Activated naive CD8-positive, alpha-beta T cell treated with anti-CD3 and anti-CD28 coated beads, Interleukin-2, amount 10 ng/mL, durations not matched to agents 7 days and 5 days (primary cell): ENCODE measurements at regions not wholly inside any gene's neighbourhood (a gene's known extent, or its start where the extent isn't known, plus 50 kb on each side); places are given as distances from the start of the nearest gene placed in this dataset.
"Not testable (repeated sequence)": the region's sequence is repeated elsewhere in the genome, so short reads cannot be mapped to it uniquely, and the experiment has no call there.

ENCODE experiments used
- ATAC-seq: fragments of 150-1000 bp; cut with Tn5 transposase; one replicate; pipeline ENCODE4 v1.10.0; 2021; ENCODE audit warnings: low read depth, moderate library complexity
- POLR2A ChIA-PET: fragments of 350-600 bp; sonication (Branson Sonifier 250); formaldehyde crosslinking; loops from one replicate; lab custom pipeline; 2021; ENCODE audit warnings: antibody characterized with exemption; lab: Charles Lee
- DNase-seq: peaks from one replicate; pipeline ENCODE4 v3.0.0; 2021
- H3K27ac Mint-ChIP-seq: one replicate; pipeline ENCODE4 v1.8.0; 2022; ENCODE audit warnings: mild to moderate bottlenecking, mixed read lengths
- H3K27me3 Mint-ChIP-seq: one replicate; pipeline ENCODE4 v1.8.0; 2022; ENCODE audit warnings: mild to moderate bottlenecking, moderate library complexity, mixed read lengths
- H3K36me3 Mint-ChIP-seq: one replicate; pipeline ENCODE4 v1.8.0; 2021; ENCODE audit warnings: mild to moderate bottlenecking, mixed read lengths
- H3K4me1 Mint-ChIP-seq: one replicate; pipeline ENCODE4 v1.8.0; 2021; ENCODE audit warnings: mixed read lengths
- H3K4me3 Mint-ChIP-seq: one replicate; pipeline ENCODE4 v1.8.0; 2022; ENCODE audit warnings: mild to moderate bottlenecking, moderate library complexity, mixed read lengths
- H3K9me3 Mint-ChIP-seq: one replicate; pipeline ENCODE4 v1.8.0; 2021; ENCODE audit warnings: mixed read lengths

DNA sequence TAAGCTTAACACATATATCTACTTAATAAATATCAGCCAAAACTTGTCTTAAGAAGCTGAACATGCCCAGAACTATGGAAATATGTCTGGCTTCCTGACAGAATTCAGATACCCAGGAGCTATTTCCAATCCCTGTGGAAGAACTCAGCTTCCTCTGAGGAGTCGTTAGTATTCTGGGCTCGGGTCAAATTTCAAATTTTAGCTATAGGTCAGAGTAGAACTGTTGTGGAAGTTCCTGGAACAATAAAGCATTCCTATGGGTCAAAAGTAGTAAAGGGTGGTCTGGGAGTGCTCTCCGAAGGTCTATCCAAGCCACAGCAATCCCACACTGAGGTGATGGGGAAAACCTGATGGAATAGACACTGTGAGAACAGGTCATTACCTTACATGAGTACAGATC is 342.7 kb upstream of the CHST9 start:
- Mint-ChIP-seq H3K36me3 (no peaks in the 10 kb centered on the region), H3K27ac (no peak overlapping the region), H3K4me1 (no peaks in the 10 kb centered on the region), H3K9me3 (peaks cover 1% of the 10 kb centered on the region), H3K27me3 (no peaks in the 10 kb centered on the region), H3K4me3 (no peak overlapping the region)
- DNase-seq = no peak
- no peak for ATAC-seq
- POLR2A ChIA-PET = no interaction called here

DNA sequence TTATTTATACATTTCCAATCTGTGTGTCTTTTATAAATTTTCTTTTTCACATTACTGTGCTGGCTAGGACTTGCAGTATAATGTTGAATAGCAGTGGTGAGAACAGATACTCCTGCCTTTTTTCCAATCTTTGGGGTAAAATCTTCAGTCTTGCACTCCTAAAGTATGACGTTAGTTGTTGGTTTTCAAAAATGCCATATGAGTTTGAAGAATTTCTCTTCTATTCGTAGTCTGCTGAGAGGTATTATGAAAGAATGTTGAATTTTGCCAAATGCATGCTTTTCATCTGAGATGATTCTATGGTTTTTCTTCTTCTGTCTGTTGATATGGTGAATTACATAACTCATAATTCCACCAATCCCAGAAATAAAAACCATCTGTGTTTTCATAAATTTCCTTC is 335.3 kb upstream of the CHST9 start:
- Mint-ChIP-seq H3K9me3 (no peaks in the 10 kb centered on the region), H3K4me3 (no peak overlapping the region), H3K4me1 (no peaks in the 10 kb centered on the region), H3K36me3 (no peaks in the 10 kb centered on the region), H3K27me3 (no peaks in the 10 kb centered on the region), H3K27ac (no peak overlapping the region)
- no peak for DNase-seq
- POLR2A ChIA-PET = no interaction called here
- ATAC-seq = no peak

DNA sequence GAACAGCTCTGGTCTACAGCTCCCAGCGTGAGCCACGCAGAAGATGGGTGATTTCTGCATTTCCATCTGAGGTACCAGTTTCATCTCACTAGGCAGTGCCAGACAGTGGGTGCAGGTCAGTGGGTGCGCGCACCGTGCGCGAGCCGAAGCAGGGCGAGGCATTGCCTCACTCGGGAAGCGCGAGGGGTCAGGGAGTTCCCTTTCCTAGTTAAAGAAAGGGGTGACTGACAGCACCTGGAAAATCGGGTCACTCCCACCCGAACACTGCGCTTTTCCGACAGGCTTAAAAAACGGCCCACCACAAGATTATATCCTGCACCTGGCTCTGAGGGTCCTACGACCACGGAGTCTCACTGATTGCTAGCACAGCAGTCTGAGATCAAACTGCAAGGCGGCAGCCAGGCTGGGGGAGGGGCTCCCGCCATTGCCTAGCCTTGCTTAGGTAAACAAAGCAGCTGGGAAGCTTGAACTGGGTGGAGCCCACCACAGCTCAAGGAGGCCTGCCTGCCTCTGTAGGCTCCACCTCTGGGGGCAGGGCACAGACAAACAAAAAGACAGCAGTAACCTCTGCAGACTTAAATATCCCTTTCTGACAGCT is 325.0 kb upstream of the CHST9 start:
- H3K4me3 Mint-ChIP-seq, DNase-seq, H3K4me1 Mint-ChIP-seq, H3K27me3 Mint-ChIP-seq, ATAC-seq, H3K36me3 Mint-ChIP-seq, H3K9me3 Mint-ChIP-seq, POLR2A ChIA-PET, H3K27ac Mint-ChIP-seq: not testable (repeated sequence)

DNA sequence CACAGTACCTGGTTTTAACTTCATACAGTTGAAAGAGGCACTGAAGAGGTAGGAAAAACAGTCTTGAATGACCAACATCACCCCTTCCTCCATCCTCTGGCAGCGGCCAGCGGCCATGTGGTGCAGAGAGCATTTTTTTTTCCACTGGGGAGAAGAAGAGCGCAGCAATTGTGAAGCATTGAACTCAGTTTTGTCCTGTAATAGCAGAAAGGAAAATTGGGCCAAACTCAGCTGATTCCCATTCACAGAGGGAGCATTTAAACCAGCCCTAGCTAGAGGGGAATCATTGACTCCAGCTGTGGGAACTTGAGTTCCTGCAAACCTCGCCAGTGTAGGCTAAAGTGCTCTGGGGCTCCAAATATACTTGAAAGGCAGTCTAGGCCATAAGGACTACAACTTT is 316.6 kb upstream of the CHST9 start:
- H3K27me3 Mint-ChIP-seq = no peaks in the 10 kb centered on the region
- no peak overlapping the region for H3K27ac Mint-ChIP-seq
- no peaks in the 10 kb centered on the region for H3K36me3 Mint-ChIP-seq
- POLR2A ChIA-PET = no interaction called here
- H3K4me1 Mint-ChIP-seq = no peaks in the 10 kb centered on the region
- DNase-seq (no peak), ATAC-seq (no peak)
- peaks cover 5% of the 10 kb centered on the region for H3K9me3 Mint-ChIP-seq
- no peak overlapping the region for H3K4me3 Mint-ChIP-seq

DNA sequence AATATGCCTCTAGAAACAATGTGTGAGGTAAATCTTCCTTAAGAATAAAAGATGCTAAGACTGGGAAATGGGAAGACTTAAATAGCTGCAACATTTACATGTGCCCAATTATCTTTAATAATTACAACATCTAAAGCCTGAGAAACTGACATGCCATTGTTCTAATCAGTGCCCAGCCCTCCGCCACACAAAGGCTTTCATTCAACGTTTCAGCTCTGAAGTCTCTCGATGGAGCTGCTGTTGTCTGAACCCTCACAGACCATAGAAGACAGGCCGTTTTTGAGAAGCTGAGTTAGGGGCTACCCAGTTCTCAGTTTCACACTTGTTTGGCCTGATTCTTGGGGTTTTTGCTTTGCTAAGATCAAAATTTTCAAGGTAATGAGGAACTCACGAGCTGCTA is 315.4 kb upstream of the CHST9 start:
- POLR2A ChIA-PET = no interaction called here
- no peak overlapping the region for H3K4me3 Mint-ChIP-seq
- peaks cover 5% of the 10 kb centered on the region for H3K9me3 Mint-ChIP-seq
- ATAC-seq (no peak), DNase-seq (no peak)
- H3K36me3 Mint-ChIP-seq = no peaks in the 10 kb centered on the region
- H3K27ac Mint-ChIP-seq = no peak overlapping the region
- no peaks in the 10 kb centered on the region for H3K27me3 Mint-ChIP-seq
- no peaks in the 10 kb centered on the region for H3K4me1 Mint-ChIP-seq

DNA sequence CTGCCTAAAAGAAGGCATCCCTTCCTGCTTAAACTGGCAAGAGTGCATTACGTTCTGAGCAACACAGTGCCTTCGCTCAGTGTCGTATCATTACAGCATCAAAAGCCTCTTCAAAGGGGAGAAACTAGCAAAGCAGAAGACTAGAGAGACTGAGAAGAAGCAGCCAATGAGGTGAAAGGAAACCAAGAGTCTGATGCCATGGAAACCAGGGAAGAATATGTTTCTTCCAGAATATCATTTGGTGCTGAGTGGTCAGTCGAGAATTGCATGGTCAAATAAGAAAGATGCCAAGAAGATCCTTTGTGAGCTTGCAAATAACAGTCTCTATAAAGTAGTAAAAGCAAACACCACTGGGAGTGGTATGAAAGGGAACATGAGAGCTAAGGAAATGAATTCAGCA is 312.1 kb upstream of the CHST9 start:
- H3K27me3 Mint-ChIP-seq = no peaks in the 10 kb centered on the region
- H3K36me3 Mint-ChIP-seq = no peaks in the 10 kb centered on the region
- H3K9me3 Mint-ChIP-seq = peaks cover 6% of the 10 kb centered on the region
- no peak for DNase-seq
- no peak overlapping the region for H3K4me3 Mint-ChIP-seq
- H3K27ac Mint-ChIP-seq = no peak overlapping the region
- H3K4me1 Mint-ChIP-seq = no peaks in the 10 kb centered on the region
- no peak for ATAC-seq
- POLR2A ChIA-PET = no interaction called here

DNA sequence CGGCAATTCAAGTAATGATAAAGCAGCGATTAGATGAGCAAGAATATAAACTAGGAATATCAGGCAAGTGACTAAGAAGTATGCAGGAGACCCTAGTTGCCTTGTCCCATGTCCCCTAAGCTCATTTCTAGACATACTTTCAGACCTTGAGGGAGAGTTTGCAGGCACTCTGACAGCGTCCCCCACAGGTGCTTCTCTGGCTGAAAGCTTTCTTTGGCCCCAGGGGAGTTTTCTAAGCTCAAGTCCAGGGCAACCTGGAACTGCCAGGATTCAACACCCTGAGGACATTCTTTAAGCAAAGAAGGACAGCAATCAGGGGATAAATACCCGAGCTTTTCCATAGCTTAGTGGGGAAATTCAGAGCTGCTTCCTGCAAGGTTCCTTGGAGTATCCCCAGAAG is 308.1 kb upstream of the CHST9 start:
- Mint-ChIP-seq H3K27ac (no peak overlapping the region), H3K4me1 (no peaks in the 10 kb centered on the region), H3K4me3 (no peak overlapping the region), H3K9me3 (peaks cover 3% of the 10 kb centered on the region), H3K27me3 (no peaks in the 10 kb centered on the region), H3K36me3 (no peaks in the 10 kb centered on the region)
- ATAC-seq = no peak
- POLR2A ChIA-PET = no interaction called here
- no peak for DNase-seq

DNA sequence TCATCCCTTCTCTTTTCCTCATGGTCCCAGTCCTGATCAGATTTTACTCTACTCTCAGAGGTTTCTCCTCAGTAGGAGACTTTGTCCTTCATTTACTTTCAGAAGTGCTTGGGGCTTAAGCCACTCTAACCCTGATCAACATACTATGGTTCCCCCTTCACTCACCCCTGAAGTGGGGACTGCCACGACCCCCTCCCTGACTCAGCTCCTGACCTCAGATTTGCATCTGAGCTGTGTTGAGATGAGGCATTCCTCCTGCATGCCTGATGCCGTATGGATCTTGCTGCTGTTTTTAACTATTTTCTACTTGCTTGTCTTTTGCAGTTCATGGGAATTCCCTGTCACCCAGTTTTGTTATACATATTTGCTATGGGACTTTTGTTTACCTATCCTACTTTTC is 306.7 kb upstream of the CHST9 start:
- Mint-ChIP-seq H3K4me1 (no peaks in the 10 kb centered on the region), H3K27ac (no peak overlapping the region), H3K4me3 (no peak overlapping the region), H3K36me3 (no peaks in the 10 kb centered on the region), H3K9me3 (peaks cover 3% of the 10 kb centered on the region), H3K27me3 (no peaks in the 10 kb centered on the region)
- DNase-seq (no peak), ATAC-seq (no peak)
- POLR2A ChIA-PET = no interaction called here

DNA sequence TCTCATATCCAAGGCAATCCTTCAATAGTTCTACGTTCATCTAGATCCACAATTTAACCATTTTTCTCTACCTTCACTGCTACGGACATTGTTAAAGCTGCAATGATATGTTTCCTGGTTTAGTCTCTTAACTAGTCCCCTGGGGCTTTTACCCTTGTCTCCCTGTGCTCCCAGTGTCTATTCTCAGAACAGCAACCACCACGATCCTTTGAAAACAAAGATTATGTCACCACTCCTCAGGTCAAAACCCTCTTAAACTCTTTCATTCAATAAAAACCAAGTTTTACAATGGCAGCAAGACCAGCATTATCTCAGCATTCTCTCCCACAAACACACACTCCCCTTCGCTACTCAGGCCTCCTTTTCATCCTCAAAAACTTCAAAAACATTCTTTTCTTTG is 298.2 kb upstream of the CHST9 start:
- H3K27me3 Mint-ChIP-seq = no peaks in the 10 kb centered on the region
- H3K9me3 Mint-ChIP-seq = no peaks in the 10 kb centered on the region
- no peak overlapping the region for H3K27ac Mint-ChIP-seq
- ATAC-seq (no peak), DNase-seq (no peak)
- POLR2A ChIA-PET = no interaction called here
- H3K4me3 Mint-ChIP-seq = no peak overlapping the region
- H3K4me1 Mint-ChIP-seq = no peaks in the 10 kb centered on the region
- no peaks in the 10 kb centered on the region for H3K36me3 Mint-ChIP-seq

DNA sequence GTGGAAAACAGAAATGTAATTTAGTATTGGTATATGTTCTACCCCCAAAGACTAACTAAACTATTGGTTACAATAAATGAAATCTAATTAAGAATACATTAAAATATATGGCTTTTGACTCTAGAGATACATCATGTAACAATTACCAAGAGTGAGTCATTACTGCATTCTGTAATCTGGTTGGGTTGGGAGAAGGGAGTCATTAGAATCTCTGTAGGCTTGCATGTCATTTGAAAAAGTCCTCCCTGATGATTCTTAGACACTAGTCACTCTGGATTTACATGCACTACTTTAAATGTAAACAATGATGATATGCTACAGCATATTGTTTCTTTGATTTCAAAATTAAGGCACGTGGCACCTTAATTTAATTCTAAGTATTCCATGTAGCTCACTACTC is 293.4 kb upstream of the CHST9 start:
- Mint-ChIP-seq H3K4me3 (no peak overlapping the region), H3K4me1 (no peaks in the 10 kb centered on the region), H3K27me3 (no peaks in the 10 kb centered on the region), H3K36me3 (no peaks in the 10 kb centered on the region), H3K9me3 (no peaks in the 10 kb centered on the region), H3K27ac (no peak overlapping the region)
- DNase-seq (no peak), ATAC-seq (no peak)
- POLR2A ChIA-PET = no interaction called here

DNA sequence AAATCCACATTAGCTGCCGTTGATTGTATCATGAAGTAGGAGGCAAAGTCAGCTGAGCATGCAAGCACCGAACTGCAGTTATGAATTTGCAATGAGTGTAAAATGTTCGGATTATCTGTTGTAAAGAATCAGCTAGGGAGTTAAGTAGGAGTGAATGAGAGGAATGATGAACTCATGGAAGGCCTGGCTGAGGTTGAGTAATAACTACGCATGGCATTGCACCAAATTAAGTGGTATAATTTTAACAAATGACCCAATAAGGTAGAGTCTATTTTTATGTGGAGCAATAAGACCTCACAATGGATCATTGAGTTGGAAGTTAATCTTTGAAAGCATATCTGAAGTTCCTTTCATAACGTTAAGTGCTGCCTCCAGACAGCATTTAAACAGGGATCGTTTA is 288.2 kb upstream of the CHST9 start:
- no peaks in the 10 kb centered on the region for H3K27me3 Mint-ChIP-seq
- ATAC-seq (no peak), DNase-seq (no peak)
- no peak overlapping the region for H3K4me3 Mint-ChIP-seq
- POLR2A ChIA-PET = no interaction called here
- H3K27ac Mint-ChIP-seq = no peak overlapping the region
- no peaks in the 10 kb centered on the region for H3K9me3 Mint-ChIP-seq
- H3K36me3 Mint-ChIP-seq = no peaks in the 10 kb centered on the region
- no peaks in the 10 kb centered on the region for H3K4me1 Mint-ChIP-seq

DNA sequence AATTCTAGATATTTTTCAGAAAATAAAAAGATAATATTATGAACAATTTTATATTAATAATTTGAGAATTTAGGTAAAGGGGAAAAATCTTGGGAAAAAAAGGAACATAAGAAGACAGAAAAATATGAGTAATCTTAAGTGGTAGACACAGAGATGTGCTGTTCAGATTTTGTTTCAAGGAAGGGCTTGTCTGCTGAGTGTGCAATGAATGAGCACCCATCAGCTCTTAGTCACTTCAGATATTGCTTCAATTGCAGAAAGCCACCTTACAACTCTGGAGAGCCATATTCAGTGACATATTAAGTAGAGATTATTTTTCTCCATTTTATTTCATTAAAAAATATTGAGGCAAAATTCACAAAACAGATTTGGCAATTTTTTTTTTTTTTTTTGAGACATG is 282.0 kb upstream of the CHST9 start:
- H3K36me3 Mint-ChIP-seq = no peaks in the 10 kb centered on the region
- H3K4me3 Mint-ChIP-seq = no peak overlapping the region
- POLR2A ChIA-PET = no interaction called here
- no peaks in the 10 kb centered on the region for H3K4me1 Mint-ChIP-seq
- no peak for ATAC-seq
- H3K9me3 Mint-ChIP-seq = peaks cover 2% of the 10 kb centered on the region
- DNase-seq = no peak
- no peaks in the 10 kb centered on the region for H3K27me3 Mint-ChIP-seq
- no peak overlapping the region for H3K27ac Mint-ChIP-seq

DNA sequence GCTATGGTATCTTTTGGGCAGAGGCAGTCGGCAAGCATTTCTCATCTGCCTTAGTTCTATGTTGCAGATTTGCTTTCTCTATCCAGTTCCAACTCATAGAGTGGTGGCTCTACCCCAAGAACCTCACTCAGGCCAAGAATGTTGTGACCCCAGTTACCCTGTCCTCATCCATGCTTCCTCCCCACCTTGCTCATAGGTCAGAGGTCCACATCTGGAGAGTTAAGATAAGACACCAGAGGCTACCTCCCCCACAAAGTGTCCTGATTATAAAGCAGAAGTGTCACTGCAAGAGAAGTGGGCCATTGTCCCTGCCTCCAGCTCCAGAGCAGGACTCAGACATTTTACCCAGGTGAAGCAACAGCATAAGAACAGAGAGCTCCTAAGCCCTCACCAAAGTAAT is 276.8 kb upstream of the CHST9 start:
- H3K4me1 Mint-ChIP-seq = no peaks in the 10 kb centered on the region
- POLR2A ChIA-PET = no interaction called here
- H3K36me3 Mint-ChIP-seq = no peaks in the 10 kb centered on the region
- no peak overlapping the region for H3K4me3 Mint-ChIP-seq
- H3K27ac Mint-ChIP-seq = no peak overlapping the region
- no peak for DNase-seq
- no peak for ATAC-seq
- H3K27me3 Mint-ChIP-seq = no peaks in the 10 kb centered on the region
- H3K9me3 Mint-ChIP-seq = peaks cover 2% of the 10 kb centered on the region

DNA sequence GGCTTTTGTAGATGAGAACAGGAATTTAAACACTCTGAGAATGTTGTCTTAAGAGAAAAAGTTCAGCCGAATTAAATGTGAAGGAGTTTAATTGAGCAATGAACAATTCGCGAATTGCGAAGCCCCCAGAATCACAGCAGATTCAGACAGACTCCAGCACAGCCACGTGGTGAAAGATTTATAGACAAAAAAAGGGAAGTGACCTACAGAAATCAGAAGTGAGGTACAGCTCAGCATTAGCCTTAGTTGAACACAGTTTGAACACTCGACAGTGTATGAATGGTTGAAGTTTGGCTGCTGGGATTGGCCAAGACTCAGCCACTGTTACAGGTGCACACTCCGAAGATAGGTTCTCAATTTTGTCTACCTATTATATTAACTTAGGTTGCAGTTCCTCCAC is 264.0 kb upstream of the CHST9 start:
- no peaks in the 10 kb centered on the region for H3K36me3 Mint-ChIP-seq
- H3K4me1 Mint-ChIP-seq = no peaks in the 10 kb centered on the region
- H3K27me3 Mint-ChIP-seq = no peaks in the 10 kb centered on the region
- no peak overlapping the region for H3K27ac Mint-ChIP-seq
- no peak overlapping the region for H3K4me3 Mint-ChIP-seq
- peaks cover 3% of the 10 kb centered on the region for H3K9me3 Mint-ChIP-seq
- ATAC-seq = no peak
- POLR2A ChIA-PET = no interaction called here
- no peak for DNase-seq

DNA sequence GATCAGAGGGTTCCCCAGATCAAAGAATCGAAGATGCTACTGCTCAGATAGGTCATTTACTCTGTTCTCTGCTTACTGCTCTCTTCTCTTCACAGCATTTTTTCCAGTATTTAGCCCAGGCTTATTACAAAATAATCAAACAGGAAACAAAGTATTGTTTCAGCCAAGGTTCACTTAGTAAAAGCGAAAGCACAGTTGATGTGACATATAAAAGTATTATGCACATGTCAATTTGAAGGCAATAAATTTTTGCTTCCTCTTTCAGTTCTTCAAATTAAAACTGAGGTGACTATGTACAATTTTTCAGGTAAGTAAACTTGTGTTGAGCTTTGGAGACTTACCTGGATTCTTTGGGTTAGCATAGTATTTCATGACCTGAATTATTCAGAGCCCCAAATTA is 262.8 kb upstream of the CHST9 start:
- no peak overlapping the region for H3K4me3 Mint-ChIP-seq
- ATAC-seq (no peak), DNase-seq (no peak)
- H3K9me3 Mint-ChIP-seq = no peaks in the 10 kb centered on the region
- H3K4me1 Mint-ChIP-seq = no peaks in the 10 kb centered on the region
- H3K27me3 Mint-ChIP-seq = no peaks in the 10 kb centered on the region
- POLR2A ChIA-PET = no interaction called here
- H3K27ac Mint-ChIP-seq = no peak overlapping the region
- H3K36me3 Mint-ChIP-seq = no peaks in the 10 kb centered on the region
